ENCODE measurements at regions not wholly inside any gene's neighbourhood (a gene's known extent, or its start where the extent isn't known, plus 50 kb on each side); places are given as distances from the start of the nearest gene placed in this dataset.

DNA sequence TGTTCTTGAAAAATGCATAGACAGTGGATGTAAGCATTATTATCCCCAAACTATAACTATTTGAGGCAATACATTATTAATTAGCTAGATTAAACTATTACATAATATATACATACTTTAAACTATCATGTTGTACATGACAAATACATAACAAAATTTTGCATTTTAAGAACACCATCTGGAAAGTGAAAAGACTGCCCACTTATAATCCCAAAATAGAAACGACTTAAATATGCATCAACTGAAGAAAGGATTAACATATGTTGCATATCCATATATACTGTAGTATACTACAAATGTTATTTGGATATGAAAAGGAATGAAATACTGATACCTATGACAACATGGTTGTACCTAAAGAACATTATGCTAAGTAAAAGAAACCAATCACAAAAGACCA is 700.8 kb upstream of the SPRY2 start:
- TF ChIP-seq RAD21 (IDR thresholded peaks at IDR 0.05; ENCODE audit: insufficient read depth, low read depth, low read length) (no peak), POLR2A (IDR thresholded peaks at IDR 0.05; ENCODE audit: low read depth, low read length) (no peak), ZSCAN29 (IDR thresholded peaks at IDR 0.05) (no peak)
- TF ChIP-seq, protein P1, sequence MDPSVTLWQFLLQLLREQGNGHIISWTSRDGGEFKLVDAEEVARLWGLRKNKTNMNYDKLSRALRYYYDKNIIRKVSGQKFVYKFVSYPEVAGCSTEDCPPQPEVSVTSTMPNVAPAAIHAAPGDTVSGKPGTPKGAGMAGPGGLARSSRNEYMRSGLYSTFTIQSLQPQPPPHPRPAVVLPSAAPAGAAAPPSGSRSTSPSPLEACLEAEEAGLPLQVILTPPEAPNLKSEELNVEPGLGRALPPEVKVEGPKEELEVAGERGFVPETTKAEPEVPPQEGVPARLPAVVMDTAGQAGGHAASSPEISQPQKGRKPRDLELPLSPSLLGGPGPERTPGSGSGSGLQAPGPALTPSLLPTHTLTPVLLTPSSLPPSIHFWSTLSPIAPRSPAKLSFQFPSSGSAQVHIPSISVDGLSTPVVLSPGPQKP (IDR thresholded peaks at IDR 0.05; ENCODE audit: low read depth, low read length), result no peak
- TF ChIP-seq, protein P2, sequence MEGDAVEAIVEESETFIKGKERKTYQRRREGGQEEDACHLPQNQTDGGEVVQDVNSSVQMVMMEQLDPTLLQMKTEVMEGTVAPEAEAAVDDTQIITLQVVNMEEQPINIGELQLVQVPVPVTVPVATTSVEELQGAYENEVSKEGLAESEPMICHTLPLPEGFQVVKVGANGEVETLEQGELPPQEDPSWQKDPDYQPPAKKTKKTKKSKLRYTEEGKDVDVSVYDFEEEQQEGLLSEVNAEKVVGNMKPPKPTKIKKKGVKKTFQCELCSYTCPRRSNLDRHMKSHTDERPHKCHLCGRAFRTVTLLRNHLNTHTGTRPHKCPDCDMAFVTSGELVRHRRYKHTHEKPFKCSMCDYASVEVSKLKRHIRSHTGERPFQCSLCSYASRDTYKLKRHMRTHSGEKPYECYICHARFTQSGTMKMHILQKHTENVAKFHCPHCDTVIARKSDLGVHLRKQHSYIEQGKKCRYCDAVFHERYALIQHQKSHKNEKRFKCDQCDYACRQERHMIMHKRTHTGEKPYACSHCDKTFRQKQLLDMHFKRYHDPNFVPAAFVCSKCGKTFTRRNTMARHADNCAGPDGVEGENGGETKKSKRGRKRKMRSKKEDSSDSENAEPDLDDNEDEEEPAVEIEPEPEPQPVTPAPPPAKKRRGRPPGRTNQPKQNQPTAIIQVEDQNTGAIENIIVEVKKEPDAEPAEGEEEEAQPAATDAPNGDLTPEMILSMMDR (IDR thresholded peaks at IDR 0.05 in 2 of 3, conservative IDR thresholded peaks at IDR 0.05 in 1 of 3; ENCODE audit: control insufficient read depth in 2 of 3, extremely low read depth in 1 of 3, insufficient read depth in 1 of 3, low read depth in 3 of 3, low read length in 3 of 3), result no peak

Measured in GM12878 (cell line).